Neuronal stem cell (in vitro differentiated cells): ENCODE measurements at regions not wholly inside any gene's neighbourhood (a gene's known extent, or its start where the extent isn't known, plus 50 kb on each side); places are given as distances from the start of the nearest gene placed in this dataset.

Experiments used
- DNase-seq: peaks from one replicate; pipeline ENCODE4 v3.0.0-alpha.2; 2013; ENCODE audit warnings: low spot score
- H2AFZ ChIP-seq: one replicate; pipeline ENCODE4 v1.6.1; 2013; ENCODE audit warnings: mild to moderate bottlenecking, low read length, inconsistent platforms
- H2AK5ac ChIP-seq: 2 replicates; pipeline ENCODE4 v1.6.1; 2013; ENCODE audit warnings: low read depth, mild to moderate bottlenecking, inconsistent platforms, low read length, moderate library complexity, mixed read lengths
- H2BK120ac ChIP-seq: 2 replicates; pipeline ENCODE4 v1.6.1; 2013; ENCODE audit warnings: low read depth, mild to moderate bottlenecking, inconsistent platforms, low read length, moderate library complexity, mixed read lengths
- H2BK12ac ChIP-seq: one replicate; pipeline ENCODE4 v1.6.1; 2013; ENCODE audit warnings: low read length, inconsistent platforms
- H2BK15ac ChIP-seq: 2 replicates; pipeline ENCODE4 v1.6.1; 2013; ENCODE audit warnings: mild to moderate bottlenecking, low read length, inconsistent platforms, mixed read lengths
- H2BK5ac ChIP-seq: one replicate; pipeline ENCODE4 v1.6.1; 2013; ENCODE audit warnings: inconsistent platforms, mild to moderate bottlenecking, low read length, moderate library complexity
- H3K14ac ChIP-seq: one replicate; pipeline ENCODE4 v1.6.1; 2013; ENCODE audit warnings: low read length, inconsistent platforms
- H3K18ac ChIP-seq: 2 replicates; pipeline ENCODE4 v1.6.1; 2013; ENCODE audit warnings: low read length, inconsistent platforms
- H3K23ac ChIP-seq: 2 replicates; pipeline ENCODE4 v1.6.1; 2013; ENCODE audit warnings: low read depth, mild to moderate bottlenecking, mixed read lengths, low read length, inconsistent platforms; ENCODE audit not compliant: poor library complexity
- H3K27ac ChIP-seq: replicated peaks from 3 replicates; pipeline ENCODE4 v1.5.1; 2013; ENCODE audit warnings: low read length, inconsistent platforms
- H3K27me3 ChIP-seq, 3 experiments: 2 replicates each; pipeline ENCODE4 v1.6.1; 2013; ENCODE audit warnings: low read length in 3 of 3, mild to moderate bottlenecking in 2 of 3, inconsistent platforms in 1 of 3, low read depth in 1 of 3, mixed read lengths in 1 of 3, moderate library complexity in 1 of 3; ENCODE audit not compliant: control insufficient read depth in 3 of 3, insufficient read depth in 3 of 3
- H3K36me3 ChIP-seq, 2 donors: replicated peaks in 1 of 2; 2 replicates each; pipeline ENCODE4 v1.6.1; 2013; ENCODE audit warnings: low read length in 2 of 2; ENCODE audit not compliant: control insufficient read depth in 2 of 2, insufficient read depth in 2 of 2
- H3K4ac ChIP-seq: 2 replicates; pipeline ENCODE4 v1.6.1; 2013; ENCODE audit warnings: inconsistent platforms, mild to moderate bottlenecking, low read length, moderate library complexity
- H3K4me1 ChIP-seq, 2 donors: 1 replicate in 1 of 2; 2 replicates in 1 of 2; pipeline ENCODE4 v1.6.1; 2013; ENCODE audit warnings: low read length in 2 of 2, low read depth in 1 of 2; ENCODE audit not compliant: control insufficient read depth in 2 of 2, insufficient read depth in 1 of 2
- H3K4me2 ChIP-seq: one replicate; pipeline ENCODE4 v1.6.1; 2013; ENCODE audit warnings: mild to moderate bottlenecking, low read length, inconsistent platforms; ENCODE audit not compliant: insufficient read depth, poor library complexity, severe bottlenecking
- H3K4me3 ChIP-seq, 2 donors: 2 replicates each; pipeline ENCODE4 v1.5.1; 2013; ENCODE audit warnings: low read length in 2 of 2, mild to moderate bottlenecking in 2 of 2, inconsistent platforms in 1 of 2, moderate library complexity in 1 of 2
- H3K79me1 ChIP-seq: one replicate; pipeline ENCODE4 v1.6.1; 2013; ENCODE audit warnings: low read depth, mild to moderate bottlenecking, inconsistent platforms, low read length, moderate library complexity
- H3K9ac ChIP-seq: one replicate; pipeline ENCODE4 v1.6.1; 2013; ENCODE audit warnings: mild to moderate bottlenecking, low read depth, low read length, inconsistent platforms; ENCODE audit not compliant: poor library complexity
- H3K9me3 ChIP-seq, 2 donors: replicated peaks in 1 of 2; 2 replicates each; pipeline versions ENCODE3 to v1.6.1; 2013; ENCODE audit warnings: low read length in 2 of 2, mild to moderate bottlenecking in 2 of 2, inconsistent platforms in 1 of 2, low read depth in 1 of 2, mixed read lengths in 1 of 2, moderate library complexity in 1 of 2; ENCODE audit not compliant: control insufficient read depth in 2 of 2, insufficient read depth in 1 of 2
- H4K8ac ChIP-seq: one replicate; pipeline ENCODE4 v1.6.1; 2013; ENCODE audit warnings: low read depth, mild to moderate bottlenecking, inconsistent platforms, low read length, moderate library complexity
- H4K91ac ChIP-seq: one replicate; pipeline ENCODE4 v1.6.1; 2013; ENCODE audit warnings: low read length, low read depth, mild to moderate bottlenecking, inconsistent platforms; ENCODE audit not compliant: poor library complexity
- WGBS, 2 donors: extraction: QIAGEN DNeasy Blood & Tissue Kit; methylation state at CpG; one replicate each; pipeline ENCODE4 v1.1.7; 2013; ENCODE audit warnings: missing lambda C conversion rate in 2 of 2, mixed read lengths in 1 of 2; ENCODE audit not compliant: insufficient read length in 2 of 2, insufficient replicate concordance in 1 of 2; ENCODE audit errors: extremely low coverage in 2 of 2; 5-methylcytosine and 5-hydroxymethylcytosine counted together

DNA sequence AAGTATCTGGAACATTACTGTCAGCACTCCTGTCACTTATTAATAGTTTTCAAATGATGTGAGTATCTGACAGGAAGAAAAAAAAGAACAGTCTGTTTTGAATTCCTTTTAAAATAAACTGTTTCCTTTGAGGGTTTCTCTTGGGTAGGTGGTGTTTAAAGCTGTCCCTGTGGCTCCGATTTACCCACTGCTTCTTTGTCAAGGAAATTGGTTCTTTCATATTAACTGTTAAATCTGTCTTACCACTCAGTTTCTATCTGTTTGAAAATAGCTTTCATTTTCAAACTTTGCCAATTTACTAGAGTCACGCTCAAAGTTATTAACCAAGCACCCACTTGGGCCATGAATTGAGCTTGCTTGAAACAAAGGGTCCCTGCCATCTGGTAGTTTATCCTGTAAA is 614.6 kb upstream of the NXPH2 start:
- no peak overlapping the region for H3K4me2 ChIP-seq
- H2BK5ac ChIP-seq: no peak overlapping the region
- no peak overlapping the region for H3K9ac ChIP-seq
- H3K27ac ChIP-seq: no peak overlapping the region
- no peak for DNase-seq
- no peak overlapping the region for H3K4ac ChIP-seq
- H3K9me3 ChIP-seq: no peaks in the 10 kb centered on the region
- no peaks in the 10 kb centered on the region for H3K36me3 ChIP-seq
- no peaks in the 10 kb centered on the region for H3K4me1 ChIP-seq
- H2BK15ac ChIP-seq: no peak overlapping the region
- H3K18ac ChIP-seq: no peak overlapping the region
- H2AK5ac ChIP-seq: no peak overlapping the region
- no peak overlapping the region for H2AFZ ChIP-seq
- H3K27me3 ChIP-seq: no peaks in the 10 kb centered on the region
- H3K79me1 ChIP-seq: no peaks in the 10 kb centered on the region
- H3K23ac ChIP-seq: no peak overlapping the region
- no CpG with 5 or more reads among the region's 2 CpGs for WGBS, 2 donors
- no peak overlapping the region for H4K91ac ChIP-seq
- no peak overlapping the region for H3K14ac ChIP-seq
- no peak overlapping the region for H2BK12ac ChIP-seq
- no peak overlapping the region for H4K8ac ChIP-seq
- H2BK120ac ChIP-seq: no peak overlapping the region
- no peak overlapping the region for H3K4me3 ChIP-seq

- Histone ChIP-seq H3K27me3 (no peaks in the 10 kb centered on the region), H3K4me1 (no peaks in the 10 kb centered on the region), H3K4me3 (no peak overlapping the region), H3K4me2 (no peak overlapping the region), H3K79me1 (no peaks in the 10 kb centered on the region), H3K14ac (no peak overlapping the region), H3K9me3 (no peaks in the 10 kb centered on the region), H2BK12ac (no peak overlapping the region), H2AFZ (no peak overlapping the region), H2BK120ac (no peak overlapping the region), H2AK5ac (no peak overlapping the region), H2BK15ac (no peak overlapping the region), H4K8ac (no peak overlapping the region), H2BK5ac (no peak overlapping the region), H3K9ac (no peak overlapping the region), H4K91ac (no peak overlapping the region), H3K18ac (no peak overlapping the region), H3K4ac (no peak overlapping the region), H3K23ac (no peak overlapping the region), H3K36me3 (no peaks in the 10 kb centered on the region), H3K27ac (no peak overlapping the region)
- no peak for DNase-seq
- WGBS, 2 donors: no CpG with 5 or more reads among the region's 2 CpGs
Observed at GRCh38 chr2:139389391-139389790, 609.2 kb upstream of the NXPH2 start.

DNA sequence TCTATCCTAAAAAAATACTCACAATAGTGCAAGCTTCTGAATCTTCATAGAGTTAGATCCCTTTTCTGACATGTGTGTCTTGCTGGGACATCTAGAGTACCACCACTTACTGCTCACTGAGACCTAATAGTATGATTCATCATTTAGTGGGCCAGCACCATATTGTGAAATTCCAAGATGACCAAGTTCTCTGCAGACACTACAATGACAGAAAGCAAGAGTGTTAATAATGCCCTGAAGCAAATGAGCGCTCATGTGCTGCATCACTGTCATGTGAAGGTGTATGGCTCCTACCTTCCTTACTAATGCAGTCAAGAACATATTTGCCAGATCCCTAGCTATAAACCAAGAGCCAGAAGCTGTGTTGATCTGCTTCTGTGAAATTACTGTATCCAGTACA is 606.2 kb upstream of the NXPH2 start:
- Histone ChIP-seq H4K91ac (no peak overlapping the region), H3K9me3 (no peaks in the 10 kb centered on the region), H3K14ac (no peak overlapping the region), H2AK5ac (no peak overlapping the region), H3K4ac (no peak overlapping the region), H2BK15ac (no peak overlapping the region), H2AFZ (no peak overlapping the region), H4K8ac (no peak overlapping the region), H3K79me1 (no peaks in the 10 kb centered on the region), H3K18ac (no peak overlapping the region), H3K4me3 (no peak overlapping the region), H3K27ac (no peak overlapping the region), H2BK5ac (no peak overlapping the region), H3K27me3 (no peaks in the 10 kb centered on the region), H3K4me1 (no peaks in the 10 kb centered on the region), H3K36me3 (no peaks in the 10 kb centered on the region), H3K9ac (no peak overlapping the region), H2BK12ac (no peak overlapping the region), H2BK120ac (no peak overlapping the region), H3K23ac (no peak overlapping the region), H3K4me2 (no peak overlapping the region)
- no peak for DNase-seq
- WGBS, 2 donors: no CpG with 5 or more reads among the region's 1 CpG

GRCh38 chr2:139383532-139383931 is 603.3 kb upstream of the NXPH2 start:
- H3K18ac ChIP-seq: no peak overlapping the region

More at GRCh38 chr2:139383532-139383931, 603.3 kb upstream of the NXPH2 start:
- H3K4me2 ChIP-seq: no peak overlapping the region
- no peak overlapping the region for H2BK15ac ChIP-seq
- H3K27ac ChIP-seq: no peak overlapping the region
- no peak overlapping the region for H2BK12ac ChIP-seq
- H3K4me3 ChIP-seq: no peak overlapping the region
- no peak overlapping the region for H2AFZ ChIP-seq
- no peak overlapping the region for H2BK5ac ChIP-seq
- no peak overlapping the region for H3K4ac ChIP-seq
- H4K91ac ChIP-seq: no peak overlapping the region
- no peaks in the 10 kb centered on the region for H3K36me3 ChIP-seq
- DNase-seq: no peak
- H3K14ac ChIP-seq: no peak overlapping the region
- no peak overlapping the region for H3K9ac ChIP-seq
- no peaks in the 10 kb centered on the region for H3K4me1 ChIP-seq
- no peak overlapping the region for H3K23ac ChIP-seq
- no peak overlapping the region for H4K8ac ChIP-seq
- no peak overlapping the region for H2BK120ac ChIP-seq
- no peaks in the 10 kb centered on the region for H3K79me1 ChIP-seq
- no peaks in the 10 kb centered on the region for H3K27me3 ChIP-seq
- no peaks in the 10 kb centered on the region for H3K9me3 ChIP-seq
- no peak overlapping the region for H2AK5ac ChIP-seq
